Left lung (tissue), 4 donors: ENCODE measurements at regions not wholly inside any gene's neighbourhood (a gene's known extent, or its start where the extent isn't known, plus 50 kb on each side); places are given as distances from the start of the nearest gene placed in this dataset.
A peak's percentile ranks its signal among the peaks of the same experiment; 100 is the strongest.
"Not testable (repeated sequence)": the region's sequence is repeated elsewhere in the genome, so short reads cannot be mapped to it uniquely, and the experiment has no call there.

Experiments used
- ATAC-seq: fragments of 200-7000 bp; cut with Tn5 transposase; one replicate; pipeline ENCODE4 v1.9.1; 2020; ENCODE audit warnings: moderate library complexity
- DNase-seq, 4 donors: peaks; one replicate each; pipeline ENCODE4 v3.0.0-alpha.2; 2013 to 2020
- H3K27ac ChIP-seq, 2 donors: fragments of 200-600 bp; sonication (generic) in 1 of 2; one replicate each; pipeline versions ENCODE4 v1.5.0 to v1.8.0; 2020 to 2021
- H3K27me3 ChIP-seq, 2 donors: fragments of 200-600 bp; sonication (generic) in 1 of 2; one replicate each; pipeline versions ENCODE4 v1.5.0 to v1.8.0; 2020 to 2021
- H3K36me3 ChIP-seq, 2 donors: fragments of 200-600 bp; sonication (generic) in 1 of 2; one replicate each; pipeline versions ENCODE4 v1.5.0 to v1.8.0; 2020 to 2021
- H3K4me1 ChIP-seq, 2 donors: fragments of 200-600 bp; one replicate each; pipeline ENCODE4 v1.8.0; 2021
- H3K4me3 ChIP-seq, 2 donors: fragments of 200-600 bp; sonication (generic) in 1 of 2; one replicate each; pipeline versions ENCODE4 v1.5.0 to v1.8.0; 2020 to 2021; ENCODE audit warnings: mild to moderate bottlenecking in 1 of 2
- H3K9me3 ChIP-seq, 2 donors: fragments of 200-600 bp; sonication (generic) in 1 of 2; one replicate each; pipeline versions ENCODE4 v1.5.0 to v1.8.0; 2020 to 2021
- intact Hi-C, 2 donors: fragments of 100-400 bp; cut with DNase I; formaldehyde crosslinking; loops; one replicate each; pipeline versions ENCODE4 v1.11.2 to v1.14.2; 2022
- TF ChIP-seq, protein P1 (sequence below), 2 donors: fragments of 200-600 bp; sonication (generic) in 1 of 2; IDR thresholded peaks; one replicate each; pipeline versions ENCODE4 v1.5.0 to v1.8.0; 2021; ENCODE audit warnings: antibody characterized with exemption in 2 of 2
- donor health status: DM: no; HTN: yes; CAD: no.
- donor health status: DM: no; HTN: no; CAD: no.

DNA sequence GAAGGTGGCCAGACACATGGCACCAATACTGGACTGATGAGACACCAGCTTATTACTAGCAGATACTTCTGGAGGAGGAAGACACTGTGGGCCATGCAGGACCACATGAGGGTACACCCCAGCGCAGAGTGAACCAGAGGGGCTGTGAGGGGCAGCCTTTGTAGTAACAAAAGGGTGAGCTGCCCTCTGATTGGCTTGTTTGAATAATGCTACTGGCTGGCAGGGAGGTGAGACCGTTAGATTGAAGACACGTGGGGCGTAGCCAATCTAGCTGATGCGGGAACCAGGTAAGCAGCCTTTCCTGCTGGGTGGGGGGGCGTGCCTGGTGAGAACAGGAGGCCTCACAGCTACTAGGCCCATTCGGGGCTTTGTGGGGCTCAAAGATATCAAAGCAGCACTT, 102.8 kb upstream of the SEC14L1 start:
- Histone ChIP-seq H3K27me3 (peaks cover 5 to 46% of the 10 kb centered on the region in 2 donors), H3K9me3 (no peaks in the 10 kb centered on the region), H3K36me3 (no peaks in the 10 kb centered on the region), H3K4me3 (no peak overlapping the region), H3K27ac (no peak overlapping the region), H3K4me1 (no peaks in the 10 kb centered on the region)
- intact Hi-C loops = no loop called here
- DNase-seq = no peak
- ATAC-seq = no peak
- TF ChIP-seq, protein P1, sequence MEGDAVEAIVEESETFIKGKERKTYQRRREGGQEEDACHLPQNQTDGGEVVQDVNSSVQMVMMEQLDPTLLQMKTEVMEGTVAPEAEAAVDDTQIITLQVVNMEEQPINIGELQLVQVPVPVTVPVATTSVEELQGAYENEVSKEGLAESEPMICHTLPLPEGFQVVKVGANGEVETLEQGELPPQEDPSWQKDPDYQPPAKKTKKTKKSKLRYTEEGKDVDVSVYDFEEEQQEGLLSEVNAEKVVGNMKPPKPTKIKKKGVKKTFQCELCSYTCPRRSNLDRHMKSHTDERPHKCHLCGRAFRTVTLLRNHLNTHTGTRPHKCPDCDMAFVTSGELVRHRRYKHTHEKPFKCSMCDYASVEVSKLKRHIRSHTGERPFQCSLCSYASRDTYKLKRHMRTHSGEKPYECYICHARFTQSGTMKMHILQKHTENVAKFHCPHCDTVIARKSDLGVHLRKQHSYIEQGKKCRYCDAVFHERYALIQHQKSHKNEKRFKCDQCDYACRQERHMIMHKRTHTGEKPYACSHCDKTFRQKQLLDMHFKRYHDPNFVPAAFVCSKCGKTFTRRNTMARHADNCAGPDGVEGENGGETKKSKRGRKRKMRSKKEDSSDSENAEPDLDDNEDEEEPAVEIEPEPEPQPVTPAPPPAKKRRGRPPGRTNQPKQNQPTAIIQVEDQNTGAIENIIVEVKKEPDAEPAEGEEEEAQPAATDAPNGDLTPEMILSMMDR (IDR thresholded peaks at IDR 0.05) = no peak

DNA sequence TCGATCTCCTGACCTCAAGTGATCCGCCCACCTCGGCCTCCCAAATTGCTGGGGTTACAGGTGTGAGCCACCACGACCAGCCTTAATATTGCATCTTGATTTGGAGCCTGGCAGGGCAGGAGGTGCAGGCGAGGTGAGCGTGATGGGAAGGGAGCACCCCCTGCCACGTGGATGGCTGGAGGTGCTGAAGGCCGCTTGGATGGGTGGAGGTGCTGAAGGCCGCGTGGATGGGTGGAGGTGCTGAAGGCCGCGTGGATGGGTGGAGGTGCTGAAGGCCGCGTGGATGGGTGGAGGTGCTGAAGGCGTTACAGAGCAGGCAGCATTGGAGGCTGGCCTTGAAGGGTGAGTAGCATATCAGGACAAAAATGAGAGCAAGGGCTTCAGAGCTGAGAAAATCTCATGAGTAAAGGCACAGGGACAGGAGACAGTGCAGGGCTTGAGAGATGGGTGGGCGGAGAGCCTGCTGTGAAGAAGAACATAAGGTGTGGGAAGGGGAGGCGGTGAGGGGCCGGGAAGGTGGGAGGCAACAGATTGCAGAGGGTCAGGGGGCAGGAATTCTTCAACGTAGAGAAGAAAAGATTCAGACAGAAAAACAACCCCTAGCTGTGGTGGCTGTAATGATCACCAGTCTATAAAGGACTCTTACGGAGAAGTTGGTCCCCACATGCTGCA, 101.7 kb upstream of the SEC14L1 start:
- intact Hi-C loops = no loop called here

DNA sequence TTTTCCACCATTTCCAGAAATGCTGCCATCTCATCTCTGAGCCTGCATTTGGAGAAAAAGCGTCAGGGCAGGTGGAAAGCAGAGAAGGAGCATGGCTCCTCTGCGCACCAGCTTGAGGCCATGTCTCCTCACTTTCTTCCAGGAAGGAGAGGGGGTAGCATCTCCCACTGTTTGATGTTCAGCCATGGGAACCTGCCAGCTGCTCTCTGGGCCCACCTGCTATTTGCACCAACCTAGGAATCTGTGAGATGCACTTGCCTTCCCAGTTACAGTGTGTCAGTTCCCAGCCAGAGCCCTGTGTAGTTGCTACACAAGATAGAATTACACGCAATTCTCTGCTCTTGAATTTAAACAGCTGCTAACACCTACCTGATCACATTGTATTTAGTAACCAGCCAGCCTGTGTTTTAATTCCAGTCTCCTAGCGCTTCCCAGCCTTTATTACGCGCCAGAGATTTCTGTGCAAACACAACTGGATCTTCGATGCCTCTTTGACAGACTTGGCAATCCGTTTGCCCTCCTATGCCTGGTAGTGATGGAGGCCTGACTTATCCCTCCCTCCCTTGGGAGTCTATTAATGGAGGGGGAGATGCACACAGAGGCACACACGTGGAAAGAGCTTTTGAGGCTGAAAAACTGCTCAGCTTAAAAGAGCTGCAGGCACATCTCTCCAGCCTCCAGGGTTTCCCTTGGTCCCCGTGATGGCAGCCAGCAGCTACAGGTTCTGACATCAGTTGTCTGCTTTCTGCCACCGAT, 98.1 kb upstream of the SEC14L1 start:
- no peak overlapping the region for H3K4me3 ChIP-seq
- no peak for DNase-seq
- no peak for ATAC-seq
- peaks cover 0 to 9% of the 10 kb centered on the region in 2 donors for H3K27me3 ChIP-seq
- TF ChIP-seq, protein P1 (IDR thresholded peaks at IDR 0.05) = no peak
- no peaks in the 10 kb centered on the region for H3K36me3 ChIP-seq
- no peak overlapping the region for H3K27ac ChIP-seq
- H3K4me1 ChIP-seq = no peaks in the 10 kb centered on the region
- intact Hi-C loops = no loop called here
- H3K9me3 ChIP-seq = no peaks in the 10 kb centered on the region

More for the DNA sequence above, 101.7 kb upstream of the SEC14L1 start:
- ATAC-seq = no peak
- H3K27ac ChIP-seq = no peak overlapping the region
- no peaks in the 10 kb centered on the region for H3K9me3 ChIP-seq
- H3K4me1 ChIP-seq = no peaks in the 10 kb centered on the region
- no peak overlapping the region for H3K4me3 ChIP-seq
- DNase-seq = no peak
- H3K27me3 ChIP-seq = peaks cover 5 to 43% of the 10 kb centered on the region in 2 donors
- no peaks in the 10 kb centered on the region for H3K36me3 ChIP-seq
- TF ChIP-seq, protein P1 (IDR thresholded peaks at IDR 0.05) = no peak

DNA sequence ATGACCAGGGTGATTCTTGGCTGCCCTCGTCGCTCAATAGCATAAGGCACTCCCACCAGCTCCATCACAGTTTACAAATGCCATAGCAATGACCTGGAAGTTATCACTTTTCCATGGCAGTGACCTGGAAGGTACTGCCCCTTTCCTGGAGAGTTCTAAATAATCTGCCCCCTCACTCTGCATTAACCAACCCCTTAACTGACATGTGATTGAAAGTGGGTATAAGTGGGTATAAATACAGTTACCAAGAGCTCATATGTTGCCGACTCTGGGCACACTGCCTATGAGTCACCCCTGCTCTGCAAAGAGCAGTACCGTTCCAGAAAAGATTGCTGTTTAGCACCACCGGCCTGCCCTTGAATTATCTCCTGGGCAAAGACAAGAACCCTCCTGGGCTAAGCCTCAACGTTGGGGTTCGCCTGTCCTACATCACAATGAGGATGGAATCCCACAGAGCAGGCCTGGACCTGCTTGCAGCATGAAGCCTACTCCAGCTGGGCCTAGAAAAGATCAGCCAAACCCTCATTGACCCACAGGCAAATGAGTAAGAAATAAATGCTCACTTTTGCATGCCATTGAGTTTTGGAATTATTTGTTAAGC, 95.2 kb upstream of the SEC14L1 start:
- TF ChIP-seq, protein P1 (IDR thresholded peaks at IDR 0.05) = no peak
- Histone ChIP-seq H3K36me3 (no peaks in the 10 kb centered on the region), H3K4me1 (no peaks in the 10 kb centered on the region), H3K27me3 (peaks cover 0 to 6% of the 10 kb centered on the region in 2 donors), H3K9me3 (no peaks in the 10 kb centered on the region), H3K27ac (no peak overlapping the region), H3K4me3 (no peak overlapping the region)
- intact Hi-C loops = no loop called here
- DNase-seq (no peak), ATAC-seq (peak; percentile 32)

DNA sequence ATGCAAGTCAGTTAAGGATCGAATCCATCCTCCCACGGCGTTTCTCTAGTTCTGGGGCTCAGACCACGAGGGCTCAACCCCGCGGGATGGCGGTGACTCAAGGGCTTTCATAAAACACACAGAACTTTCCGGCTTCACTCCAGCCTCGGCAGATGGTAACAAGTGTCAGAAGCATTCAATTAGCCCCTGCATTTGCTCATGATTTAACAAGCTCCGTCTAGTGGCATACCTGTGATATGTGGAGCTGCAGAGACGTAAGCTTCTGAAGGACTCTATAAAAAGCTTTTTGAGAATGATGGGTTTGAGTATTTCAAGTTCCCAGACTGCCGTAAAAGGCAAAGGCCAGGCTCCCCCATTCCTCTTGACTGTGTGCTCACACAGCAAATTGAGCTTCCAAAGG, 91.3 kb upstream of the SEC14L1 start:
- intact Hi-C loops = no loop called here
- Histone ChIP-seq H3K4me1 (no peaks in the 10 kb centered on the region), H3K27ac (no peak overlapping the region), H3K4me3 (no peak overlapping the region), H3K27me3 (peaks cover 0 to 39% of the 10 kb centered on the region in 2 donors), H3K36me3 (no peaks in the 10 kb centered on the region), H3K9me3 (no peaks in the 10 kb centered on the region)
- TF ChIP-seq, protein P1 (IDR thresholded peaks at IDR 0.05) = no peak
- DNase-seq (peak in 1 of 4 donors; percentile 18), ATAC-seq (peak; percentile 76)

DNA sequence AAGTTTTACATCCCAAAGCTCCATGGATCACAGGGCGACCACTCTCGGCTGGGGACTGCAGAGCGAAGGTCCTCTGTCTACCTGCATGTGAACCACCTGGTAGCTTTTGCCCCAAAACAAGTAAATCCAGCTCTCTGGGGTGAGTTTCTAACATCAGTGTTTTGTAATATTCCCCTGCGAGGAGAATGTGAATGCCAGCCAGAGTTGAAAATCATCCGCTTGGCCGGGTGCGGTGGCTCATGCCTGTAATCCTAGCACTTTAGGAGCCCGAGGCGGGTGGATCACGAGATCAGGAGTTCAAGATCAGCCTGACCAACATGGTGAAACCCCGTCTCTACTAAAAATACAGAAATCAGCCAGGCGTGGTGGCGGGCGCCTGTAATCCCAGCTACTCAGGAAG, 89.9 kb upstream of the SEC14L1 start:
- H3K27me3 ChIP-seq = peaks cover 0 to 49% of the 10 kb centered on the region in 2 donors
- DNase-seq, H3K27ac ChIP-seq, H3K4me3 ChIP-seq, H3K4me1 ChIP-seq, ATAC-seq, H3K36me3 ChIP-seq, H3K9me3 ChIP-seq, intact Hi-C loops: not testable (repeated sequence)
